Hepatocyte (in vitro differentiated cells): ENCODE measurements at regions not wholly inside any gene's neighbourhood (a gene's known extent, or its start where the extent isn't known, plus 50 kb on each side); places are given as distances from the start of the nearest gene placed in this dataset.

Experiments
- DNase-seq: peaks from one replicate; pipeline ENCODE4 v3.0.0-alpha.2; 2016; ENCODE audit warnings: low spot score
- H2AFZ ChIP-seq: fragments of 200-600 bp; sonication (generic); 2 replicates; pipeline ENCODE4 v1.6.0; 2016; ENCODE audit warnings: antibody characterized with exemption, mild to moderate bottlenecking
- H3K27ac ChIP-seq: fragments of 200-600 bp; sonication (generic); 2 replicates; pipeline ENCODE4 v1.5.1; 2016; ENCODE audit warnings: mild to moderate bottlenecking
- H3K27me3 ChIP-seq: fragments of 200-600 bp; sonication (generic); 2 replicates; pipeline ENCODE4 v1.6.1; 2016
- H3K36me3 ChIP-seq: fragments of 200-600 bp; sonication (generic); replicated peaks from 2 replicates; pipeline ENCODE4 v1.5.1; 2016; ENCODE audit warnings: low read depth; ENCODE audit not compliant: insufficient read depth
- H3K4me1 ChIP-seq: fragments of 200-600 bp; sonication (generic); 2 replicates; pipeline ENCODE4 v1.5.1; 2016; ENCODE audit warnings: mild to moderate bottlenecking, moderate library complexity; ENCODE audit not compliant: insufficient read depth
- H3K4me2 ChIP-seq: fragments of 200-600 bp; sonication (generic); 2 replicates; pipeline ENCODE4 v1.6.0; 2016
- H3K4me3 ChIP-seq: fragments of 200-600 bp; sonication (generic); 2 replicates; pipeline ENCODE4 v1.5.1; 2016; ENCODE audit warnings: mild to moderate bottlenecking
- H3K79me2 ChIP-seq: fragments of 200-600 bp; sonication (generic); 2 replicates; pipeline ENCODE4 v1.6.0; 2017; ENCODE audit warnings: mild to moderate bottlenecking
- H3K9me2 ChIP-seq: fragments of 200-600 bp; sonication (generic); replicated peaks from 2 replicates; pipeline ENCODE4 v1.6.0; 2017; ENCODE audit warnings: mild to moderate bottlenecking; ENCODE audit not compliant: insufficient read depth
- H3K9me3 ChIP-seq: fragments of 200-600 bp; sonication (generic); 2 replicates; pipeline ENCODE4 v1.5.1; 2016; ENCODE audit warnings: low read depth, mild to moderate bottlenecking
- H4K20me1 ChIP-seq: fragments of 200-600 bp; sonication (generic); 2 replicates; pipeline ENCODE4 v1.6.0; 2016; ENCODE audit warnings: mild to moderate bottlenecking; ENCODE audit not compliant: insufficient read depth, poor library complexity, severe bottlenecking
- EZH2 ChIP-seq: fragments of 200-600 bp; sonication (generic); IDR thresholded peaks from 2 replicates; pipeline ENCODE4 v1.6.1; 2016; ENCODE audit warnings: antibody characterized with exemption, mild to moderate bottlenecking, borderline replicate concordance
- EZH2phosphoT487 ChIP-seq: fragments of 200-600 bp; sonication (generic); IDR thresholded peaks from one replicate; pipeline ENCODE4 v1.6.1; 2018; ENCODE audit warnings: antibody characterized with exemption, mild to moderate bottlenecking, low read depth, moderate library complexity; ENCODE audit not compliant: unreplicated experiment, severe bottlenecking
- WGBS: methylation state at CpG from one replicate; pipeline ENCODE4 v1.1.6; 2016; ENCODE audit warnings: low lambda C conversion rate; ENCODE audit errors: missing lambda C conversion rate; 5-methylcytosine and 5-hydroxymethylcytosine counted together
- TF ChIP-seq, protein P1 (sequence below): fragments of 200-600 bp; sonication (generic); IDR thresholded peaks from 2 replicates; pipeline ENCODE4 v1.5.1; 2016; ENCODE audit warnings: antibody characterized with exemption, mild to moderate bottlenecking; ENCODE audit not compliant: poor library complexity

DNA sequence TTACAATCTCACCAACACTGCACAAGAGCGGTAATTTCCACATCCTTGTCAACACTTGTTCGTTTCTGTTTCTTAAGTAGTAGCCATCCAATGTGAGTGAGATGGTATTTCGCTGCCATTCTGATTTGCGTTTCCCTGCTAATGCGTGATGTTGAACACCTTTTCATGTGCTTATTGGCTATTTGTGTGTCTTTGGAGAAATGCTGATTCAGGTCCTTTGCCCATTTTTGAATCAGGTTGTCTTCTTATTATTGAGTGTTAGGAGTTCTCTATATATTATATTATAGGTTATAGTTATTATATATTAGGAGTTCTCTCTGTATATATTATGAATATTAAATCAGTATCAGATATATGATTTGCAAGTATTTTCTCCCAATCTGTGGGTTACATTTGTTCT is 59.9 kb upstream of the IRX4 start:
- 96% methylated on average over 5 of the region's 5 CpGs for WGBS
- TF ChIP-seq EZH2 (no peak), EZH2phosphoT487 (no peak)
- TF ChIP-seq, protein P1, sequence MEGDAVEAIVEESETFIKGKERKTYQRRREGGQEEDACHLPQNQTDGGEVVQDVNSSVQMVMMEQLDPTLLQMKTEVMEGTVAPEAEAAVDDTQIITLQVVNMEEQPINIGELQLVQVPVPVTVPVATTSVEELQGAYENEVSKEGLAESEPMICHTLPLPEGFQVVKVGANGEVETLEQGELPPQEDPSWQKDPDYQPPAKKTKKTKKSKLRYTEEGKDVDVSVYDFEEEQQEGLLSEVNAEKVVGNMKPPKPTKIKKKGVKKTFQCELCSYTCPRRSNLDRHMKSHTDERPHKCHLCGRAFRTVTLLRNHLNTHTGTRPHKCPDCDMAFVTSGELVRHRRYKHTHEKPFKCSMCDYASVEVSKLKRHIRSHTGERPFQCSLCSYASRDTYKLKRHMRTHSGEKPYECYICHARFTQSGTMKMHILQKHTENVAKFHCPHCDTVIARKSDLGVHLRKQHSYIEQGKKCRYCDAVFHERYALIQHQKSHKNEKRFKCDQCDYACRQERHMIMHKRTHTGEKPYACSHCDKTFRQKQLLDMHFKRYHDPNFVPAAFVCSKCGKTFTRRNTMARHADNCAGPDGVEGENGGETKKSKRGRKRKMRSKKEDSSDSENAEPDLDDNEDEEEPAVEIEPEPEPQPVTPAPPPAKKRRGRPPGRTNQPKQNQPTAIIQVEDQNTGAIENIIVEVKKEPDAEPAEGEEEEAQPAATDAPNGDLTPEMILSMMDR, result no peak
- Histone ChIP-seq H3K4me3 (no peak overlapping the region), H3K27ac (no peak overlapping the region), H4K20me1 (no peaks in the 10 kb centered on the region), H3K9me3 (no peaks in the 10 kb centered on the region), H3K36me3 (no peaks in the 10 kb centered on the region), H3K79me2 (no peaks in the 10 kb centered on the region), H3K4me1 (no peaks in the 10 kb centered on the region), H3K4me2 (no peak overlapping the region), H3K27me3 (peaks cover 23% of the 10 kb centered on the region), H2AFZ (no peak overlapping the region), H3K9me2 (no peaks in the 10 kb centered on the region)
- no peak for DNase-seq

- Histone ChIP-seq H3K27me3 (peaks cover 21% of the 10 kb centered on the region), H3K27ac (no peak overlapping the region), H3K4me3 (no peak overlapping the region), H3K79me2 (no peaks in the 10 kb centered on the region), H3K9me3 (no peaks in the 10 kb centered on the region), H3K36me3 (no peaks in the 10 kb centered on the region), H3K4me1 (no peaks in the 10 kb centered on the region), H3K4me2 (no peak overlapping the region), H4K20me1 (no peaks in the 10 kb centered on the region), H3K9me2 (no peaks in the 10 kb centered on the region), H2AFZ (no peak overlapping the region)
- WGBS, result 95% methylated on average over 1 of the region's 1 CpG
- no peak for DNase-seq
- TF ChIP-seq EZH2 (no peak), EZH2phosphoT487 (no peak)
- TF ChIP-seq, protein P1, result no peak
Observed at GRCh38 chr5:1942158-1942557, 59.4 kb upstream of the IRX4 start.

- no peak for DNase-seq
- Histone ChIP-seq H3K4me1 (no peaks in the 10 kb centered on the region), H3K4me2 (no peak overlapping the region), H3K9me3 (no peaks in the 10 kb centered on the region), H2AFZ (no peak overlapping the region), H3K27me3 (peaks cover 1% of the 10 kb centered on the region), H3K9me2 (no peaks in the 10 kb centered on the region), H3K79me2 (no peaks in the 10 kb centered on the region), H3K4me3 (no peak overlapping the region), H4K20me1 (no peaks in the 10 kb centered on the region), H3K27ac (no peak overlapping the region), H3K36me3 (no peaks in the 10 kb centered on the region)
- 55% methylated on average over 6 of the region's 6 CpGs for WGBS
- TF ChIP-seq EZH2 (no peak), EZH2phosphoT487 (no peak)
- TF ChIP-seq, protein P1, result no peak
Observed at GRCh38 chr5:1939256-1939655, 56.5 kb upstream of the IRX4 start.
